ENCODE measurements at regions not wholly inside any gene's neighbourhood (a gene's known extent, or its start where the extent isn't known, plus 50 kb on each side); places are given as distances from the start of the nearest gene placed in this dataset.

- DNase-seq, result no peak
Measured at GRCh38 chr10:6305401-6306321, 102.9 kb downstream of the PFKFB3 start.

DNA sequence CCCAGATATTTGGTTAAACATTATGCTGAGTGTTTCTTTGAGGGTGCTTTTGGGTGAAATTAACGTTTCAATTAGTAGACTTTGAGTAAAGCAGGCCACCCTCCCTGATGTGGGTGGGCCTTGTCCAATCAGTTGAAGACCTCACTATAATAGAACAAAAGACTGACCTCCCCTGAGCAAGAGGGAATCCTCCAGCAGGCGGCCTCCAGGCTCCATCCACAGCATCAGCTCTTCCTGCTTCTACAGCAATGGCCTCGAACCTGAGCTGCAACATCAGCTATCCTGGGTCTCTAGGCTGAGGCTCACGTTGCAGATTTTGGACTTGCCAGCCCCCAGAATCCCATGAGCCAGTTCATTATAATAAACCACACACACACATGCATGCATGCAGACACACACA, 104.2 kb downstream of the PFKFB3 start:
- no peak for DNase-seq

GRCh38 chr10:6309816-6310215, 107.1 kb downstream of the PFKFB3 start:
- no peak for DNase-seq

DNA sequence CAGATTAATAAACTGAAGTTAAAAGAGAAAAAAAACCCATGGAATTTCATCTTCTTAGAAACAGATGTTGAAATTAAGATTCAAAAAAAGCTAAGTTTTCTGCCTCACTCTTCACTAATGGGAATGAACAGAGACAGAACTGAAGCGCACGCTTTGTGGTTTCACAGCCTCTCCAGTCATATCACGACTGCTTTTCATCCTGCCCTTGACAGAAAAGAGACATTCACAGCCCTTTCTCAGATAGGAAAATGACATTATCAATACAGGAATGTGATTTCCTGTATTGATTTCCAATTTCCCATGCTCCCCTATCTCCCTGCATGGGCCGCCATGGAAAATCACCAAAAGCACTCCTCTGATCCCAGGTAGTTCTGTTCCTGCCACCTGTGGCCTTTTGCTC, 108.2 kb downstream of the PFKFB3 start:
- no peak for DNase-seq

DNA sequence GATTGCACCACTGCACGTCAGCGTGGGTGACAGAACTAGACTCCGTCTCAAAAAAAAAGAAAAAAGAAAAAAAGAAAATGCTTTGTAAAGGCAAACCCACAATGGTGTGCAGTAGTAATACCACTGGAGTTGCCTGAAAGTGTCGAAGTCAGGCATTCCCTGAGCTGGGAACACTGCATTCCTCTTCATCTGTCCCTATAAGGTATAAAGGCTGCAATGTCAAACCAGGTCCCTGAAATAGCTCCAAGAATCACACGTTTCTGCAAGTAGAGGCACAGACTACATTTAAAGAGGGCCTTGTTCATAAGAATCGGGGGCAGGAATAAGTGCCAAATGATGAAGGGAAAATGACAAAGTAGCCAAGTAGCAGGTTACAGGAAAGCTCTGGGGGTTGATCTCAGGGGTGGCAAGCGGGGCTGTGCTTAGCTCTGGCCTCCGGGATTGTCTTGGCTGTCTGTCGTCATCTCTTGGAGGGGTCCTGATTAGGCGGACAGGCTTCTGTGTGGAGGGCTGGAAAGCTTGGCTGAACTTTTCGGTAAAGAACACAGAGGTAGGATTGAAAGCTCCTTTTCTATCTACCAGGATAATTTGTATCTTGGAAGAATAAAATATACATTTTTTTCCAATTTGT, 109.1 kb downstream of the PFKFB3 start:
- no peak for DNase-seq

GRCh38 chr10:6312636-6313035, 109.9 kb downstream of the PFKFB3 start:
- DNase-seq, result no peak

GRCh38 chr10:6313111-6313895, 110.6 kb downstream of the PFKFB3 start:
- no peak for DNase-seq

DNA sequence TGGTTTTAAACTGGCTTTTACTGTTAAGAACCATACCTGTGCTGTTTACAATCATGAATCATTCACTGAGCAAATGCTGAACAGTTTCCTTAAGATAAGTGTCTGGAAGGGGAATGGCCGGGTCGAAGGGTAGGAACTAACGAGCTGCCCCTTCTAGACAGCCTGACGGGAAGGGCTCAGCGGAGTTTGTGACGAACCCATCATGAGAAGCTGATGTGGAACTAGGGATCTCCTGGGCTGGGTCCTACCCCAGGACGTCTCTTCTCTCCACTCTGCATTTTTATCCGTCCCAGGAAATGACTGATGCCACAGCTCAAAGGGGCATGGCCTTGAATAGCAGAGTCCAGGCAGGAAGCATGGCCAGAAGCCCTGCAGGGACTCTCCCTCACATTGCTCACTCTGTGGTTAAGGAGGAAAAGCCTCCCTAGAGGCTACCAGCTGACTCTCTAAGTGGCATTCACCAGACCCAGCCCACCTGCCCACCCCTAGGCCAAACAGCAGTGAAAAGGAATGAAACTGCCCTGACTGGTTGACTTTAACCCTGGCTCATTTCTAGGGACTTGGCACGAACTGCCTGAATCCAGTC, 112.0 kb downstream of the PFKFB3 start:
- no peak for DNase-seq

- DNase-seq, result no peak
Measured at GRCh38 chr10:6319119-6319518, 116.4 kb downstream of the PFKFB3 start.

DNA sequence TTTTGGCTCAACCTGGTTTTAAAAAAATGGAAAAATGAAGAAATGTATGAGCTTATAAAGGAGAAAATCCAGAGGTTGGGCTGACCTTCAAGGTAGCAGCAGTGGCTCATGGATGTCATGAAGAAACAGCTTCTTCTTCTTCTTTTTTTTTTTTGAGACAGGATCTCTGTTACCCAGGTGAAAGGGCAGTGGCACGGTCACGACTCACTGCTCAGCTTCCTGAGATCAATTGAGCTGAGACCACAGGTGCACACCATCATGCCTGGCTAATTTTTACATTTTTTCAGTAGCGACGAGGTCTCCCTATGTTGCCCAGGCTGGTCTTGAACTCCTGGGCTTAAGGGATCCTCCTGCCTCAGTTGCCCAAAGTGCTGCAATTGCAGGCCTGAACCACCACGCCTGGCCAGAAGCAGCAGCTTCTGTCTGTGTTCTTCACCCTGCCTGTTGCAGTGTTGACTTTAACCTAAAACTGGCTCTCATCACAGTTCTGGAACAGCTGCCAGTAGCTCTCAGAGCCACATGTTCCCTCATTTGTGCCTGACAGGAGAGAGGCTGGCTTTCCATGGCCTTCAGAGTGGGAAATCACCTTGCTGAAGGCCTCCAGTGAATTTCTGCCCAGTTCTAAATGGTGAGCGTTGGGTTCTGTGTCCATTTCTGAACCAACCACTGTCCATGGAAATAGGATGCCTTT, 117.7 kb downstream of the PFKFB3 start:
- DNase-seq, result no peak

- DNase-seq, result no peak
Measured at GRCh38 chr10:6321880-6322279, 119.1 kb downstream of the PFKFB3 start.

- DNase-seq, result no peak
Measured at GRCh38 chr10:6322805-6323204, 120.1 kb downstream of the PFKFB3 start.

DNA sequence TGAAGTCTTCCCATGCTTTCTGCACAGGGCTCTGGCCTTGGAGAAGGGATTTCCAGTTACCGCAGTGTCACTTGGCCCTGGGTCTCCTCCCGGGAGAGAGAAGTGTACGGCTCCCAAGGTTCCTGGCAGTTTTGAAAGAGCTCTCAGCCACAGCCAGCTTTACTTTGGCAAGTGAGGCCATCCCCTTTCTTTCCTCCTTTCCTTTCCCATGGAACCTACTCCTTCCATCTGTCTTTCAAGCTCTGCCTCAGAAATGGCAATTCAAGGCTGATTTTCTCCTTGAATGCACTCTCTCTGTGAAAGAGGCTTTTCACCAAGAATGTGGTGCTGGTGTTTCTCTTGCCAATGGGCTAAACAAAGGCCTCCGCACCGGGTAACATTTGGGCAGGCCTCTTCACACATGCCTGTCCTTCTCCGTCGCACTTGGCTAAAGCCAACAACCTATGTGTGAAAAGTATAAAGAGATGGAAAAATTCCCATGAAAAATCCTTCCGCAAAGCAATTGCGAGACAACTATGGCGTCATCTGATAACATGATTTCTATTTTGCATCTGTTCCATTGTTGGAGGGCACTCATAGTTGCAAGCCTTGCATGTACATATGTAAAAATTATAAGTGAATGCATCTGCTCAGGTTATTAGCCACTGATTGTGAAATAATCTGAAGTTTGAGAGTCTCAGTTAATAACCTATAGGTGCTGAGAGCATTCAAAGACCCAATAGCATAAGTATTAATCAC, 125.4 kb downstream of the PFKFB3 start:
- DNase-seq, result no peak

- DNase-seq, result no peak
Measured at GRCh38 chr10:6328699-6329423, 126.1 kb downstream of the PFKFB3 start.

DNA sequence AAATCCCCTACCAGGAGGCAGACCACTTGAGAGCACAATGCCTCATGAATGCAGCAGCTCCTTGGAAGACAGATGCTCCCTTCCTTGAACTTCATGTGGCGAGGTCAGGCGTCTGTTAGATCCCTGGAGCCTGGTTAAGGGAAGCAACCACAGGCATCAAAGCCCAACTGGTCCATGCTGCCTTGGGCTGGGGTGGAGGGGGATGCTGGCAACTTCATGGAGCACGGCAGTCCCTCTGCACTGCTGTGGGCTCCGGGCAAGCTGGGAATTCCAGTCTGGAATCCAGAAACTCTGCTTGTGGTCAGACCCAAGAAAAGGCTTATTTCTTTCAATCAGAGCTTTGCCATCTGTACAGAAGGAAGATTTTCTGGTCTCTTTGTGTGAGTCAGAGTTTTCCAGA, 130.4 kb downstream of the PFKFB3 start:
- no peak for DNase-seq

GRCh38 chr10:6333973-6334372, 131.2 kb downstream of the PFKFB3 start:
- DNase-seq, result no peak

GRCh38 chr10:6336016-6336415, 133.3 kb downstream of the PFKFB3 start:
- no peak for DNase-seq

DNA sequence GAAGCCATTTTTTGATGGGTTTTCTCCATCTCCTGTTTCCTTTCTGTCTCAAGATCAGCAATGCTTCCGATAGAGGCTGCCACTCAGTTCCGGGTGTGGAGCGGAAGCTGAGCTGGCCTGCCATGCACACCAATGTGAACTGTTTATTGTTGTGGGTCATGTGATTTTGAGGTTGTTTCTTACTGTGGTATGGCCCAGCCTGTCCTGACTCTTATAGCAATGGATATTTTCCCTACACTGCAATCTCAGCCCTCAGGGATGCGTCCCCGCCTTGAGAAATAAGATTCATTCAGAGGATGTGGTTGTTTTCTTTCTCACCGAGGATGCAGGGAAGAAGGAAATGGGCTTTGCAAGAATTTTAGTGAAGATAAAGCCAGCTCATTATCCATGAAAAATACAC, 134.7 kb downstream of the PFKFB3 start:
- no peak for DNase-seq

GRCh38 chr10:6338361-6338760, 135.6 kb downstream of the PFKFB3 start:
- DNase-seq, result no peak

- no peak for DNase-seq
Measured at GRCh38 chr10:6339891-6340290, 137.2 kb downstream of the PFKFB3 start.

DNA sequence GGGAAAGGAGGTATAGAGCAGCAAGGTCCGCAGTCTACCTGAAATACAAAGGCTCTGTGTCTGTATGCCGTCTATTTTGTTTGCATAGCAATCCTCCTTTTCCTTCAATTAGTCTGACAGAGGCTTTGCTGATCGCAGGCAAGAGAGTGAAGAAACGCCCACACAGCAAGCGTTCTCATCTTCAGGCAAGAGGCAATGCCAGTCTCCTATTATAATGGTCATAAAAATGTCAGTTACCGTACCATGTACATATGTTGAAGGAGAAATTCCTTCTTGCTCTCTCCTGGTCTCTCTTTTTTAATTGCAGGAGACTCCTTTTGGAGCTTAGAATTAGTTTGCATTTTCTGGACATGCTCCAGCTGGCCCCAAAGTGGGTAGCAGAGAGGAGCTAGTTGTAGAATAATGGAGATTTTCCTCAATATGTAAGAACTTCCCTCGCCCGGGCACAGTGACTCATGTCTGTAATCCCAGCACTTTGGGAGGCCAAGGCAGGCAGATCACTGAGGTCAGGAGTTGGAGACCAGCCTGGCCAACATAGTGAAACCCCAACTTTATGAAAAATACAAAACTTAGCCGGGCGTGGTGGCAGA, 139.5 kb downstream of the PFKFB3 start:
- DNase-seq, result no peak
